Astrocyte of the spinal cord (primary cell): ENCODE measurements at regions not wholly inside any gene's neighbourhood (a gene's known extent, or its start where the extent isn't known, plus 50 kb on each side); places are given as distances from the start of the nearest gene placed in this dataset.

Experiments used
- DNase-seq: peaks from one replicate; pipeline ENCODE4 v3.0.0; 2011; ENCODE audit warnings: low read depth, low spot score
- H3K4me3 ChIP-seq: 2 replicates; pipeline ENCODE4 v1.5.1; 2011; ENCODE audit warnings: low read depth, mild to moderate bottlenecking, low read length, moderate library complexity
- in situ Hi-C: cut with HindIII; loops from 2 replicates; pipeline ENCODE4 v1.10.0; 2017; ENCODE audit warnings: low sequenced_read_pairs
- TF ChIP-seq, protein P1 (sequence below): IDR thresholded peaks from 2 replicates; pipeline ENCODE4 v1.5.1; 2012; ENCODE audit warnings: low read depth, mild to moderate bottlenecking, low read length, inconsistent platforms

DNA sequence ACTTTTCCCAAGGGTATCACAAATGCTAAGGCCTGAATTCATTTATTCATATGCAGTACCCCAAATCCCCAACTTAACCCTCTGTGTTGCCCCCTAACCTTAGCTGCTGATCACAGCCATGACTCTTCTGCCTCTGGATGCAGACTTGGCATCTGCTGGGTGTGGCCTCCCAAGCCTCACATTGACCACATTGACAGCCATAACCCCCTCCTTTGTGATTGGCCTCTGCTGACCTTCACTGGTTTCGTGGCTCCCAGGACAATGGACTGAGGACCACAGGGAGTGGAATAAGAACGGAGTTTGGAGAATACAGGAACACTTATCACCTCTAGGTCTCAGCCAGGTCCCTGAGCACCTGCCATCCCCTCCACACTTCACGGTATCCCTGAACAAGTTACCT is 123.6 kb upstream of the CPEB2 start:
- in situ Hi-C loops: no loop called here
- H3K4me3 ChIP-seq: no peak overlapping the region
- TF ChIP-seq, protein P1, sequence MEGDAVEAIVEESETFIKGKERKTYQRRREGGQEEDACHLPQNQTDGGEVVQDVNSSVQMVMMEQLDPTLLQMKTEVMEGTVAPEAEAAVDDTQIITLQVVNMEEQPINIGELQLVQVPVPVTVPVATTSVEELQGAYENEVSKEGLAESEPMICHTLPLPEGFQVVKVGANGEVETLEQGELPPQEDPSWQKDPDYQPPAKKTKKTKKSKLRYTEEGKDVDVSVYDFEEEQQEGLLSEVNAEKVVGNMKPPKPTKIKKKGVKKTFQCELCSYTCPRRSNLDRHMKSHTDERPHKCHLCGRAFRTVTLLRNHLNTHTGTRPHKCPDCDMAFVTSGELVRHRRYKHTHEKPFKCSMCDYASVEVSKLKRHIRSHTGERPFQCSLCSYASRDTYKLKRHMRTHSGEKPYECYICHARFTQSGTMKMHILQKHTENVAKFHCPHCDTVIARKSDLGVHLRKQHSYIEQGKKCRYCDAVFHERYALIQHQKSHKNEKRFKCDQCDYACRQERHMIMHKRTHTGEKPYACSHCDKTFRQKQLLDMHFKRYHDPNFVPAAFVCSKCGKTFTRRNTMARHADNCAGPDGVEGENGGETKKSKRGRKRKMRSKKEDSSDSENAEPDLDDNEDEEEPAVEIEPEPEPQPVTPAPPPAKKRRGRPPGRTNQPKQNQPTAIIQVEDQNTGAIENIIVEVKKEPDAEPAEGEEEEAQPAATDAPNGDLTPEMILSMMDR: no peak
- DNase-seq: no peak

DNA sequence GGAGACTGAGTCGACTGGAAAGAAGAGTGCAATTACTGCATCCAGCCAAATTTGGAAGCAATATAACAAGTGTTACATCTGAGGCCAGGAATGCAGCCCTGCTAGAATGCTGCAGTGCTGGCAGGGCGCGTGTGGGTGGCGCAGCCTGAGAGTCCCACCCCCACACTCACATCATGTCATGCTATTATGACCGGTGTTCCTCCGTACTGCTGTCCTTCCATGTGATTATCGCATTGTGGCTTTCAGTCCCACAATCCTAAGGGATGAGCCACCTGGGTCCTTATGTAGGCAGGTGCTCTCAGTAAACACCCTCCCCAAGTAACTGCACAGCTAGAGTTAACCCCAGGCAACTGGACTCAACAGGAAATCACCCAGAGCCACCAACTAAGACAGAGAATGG is 122.6 kb upstream of the CPEB2 start:
- in situ Hi-C loops: no loop called here
- no peak for DNase-seq
- TF ChIP-seq, protein P1: no peak
- no peak overlapping the region for H3K4me3 ChIP-seq

DNA sequence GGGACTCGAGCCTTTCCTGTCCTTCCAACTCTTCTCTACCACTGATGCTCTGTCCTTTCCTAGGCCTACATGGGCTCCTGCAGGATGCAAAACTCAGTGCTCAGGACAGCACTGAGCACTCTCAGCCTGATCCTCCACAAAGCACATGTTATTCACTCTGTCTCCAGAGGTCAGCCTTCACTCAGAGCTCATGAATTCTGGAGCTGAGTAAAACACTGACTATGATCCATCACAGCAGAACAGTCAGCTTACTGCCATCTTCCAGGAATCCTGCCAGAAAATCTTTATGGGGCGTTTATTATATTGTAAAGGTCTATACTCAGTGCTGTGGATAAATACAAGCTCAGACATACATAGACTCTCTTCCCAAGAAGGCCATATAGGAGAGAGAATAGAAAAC is 121.5 kb upstream of the CPEB2 start:
- in situ Hi-C loops: no loop called here
- DNase-seq: no peak
- TF ChIP-seq, protein P1: no peak
- no peak overlapping the region for H3K4me3 ChIP-seq

DNA sequence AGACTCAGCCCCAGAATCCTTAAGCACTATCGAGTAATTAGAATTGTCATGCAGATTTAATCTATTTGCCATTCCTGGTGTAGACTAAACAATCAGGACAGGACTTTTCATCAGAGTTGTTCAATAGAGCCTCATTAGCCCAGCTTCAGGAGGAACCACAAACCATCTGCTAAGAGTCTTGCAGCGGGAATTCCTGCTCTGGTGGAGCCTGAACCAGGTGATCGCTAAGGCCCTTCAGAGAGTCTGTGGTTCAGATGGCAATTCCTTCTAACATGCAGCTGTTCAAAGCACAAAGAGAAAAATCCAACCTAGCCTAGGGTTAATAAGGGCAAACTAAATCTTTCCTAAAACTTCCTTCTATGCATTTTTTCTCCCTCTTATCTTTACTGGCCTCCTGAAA is 119.1 kb upstream of the CPEB2 start:
- no peak overlapping the region for H3K4me3 ChIP-seq
- in situ Hi-C loops: no loop called here
- DNase-seq: no peak
- TF ChIP-seq, protein P1: no peak

DNA sequence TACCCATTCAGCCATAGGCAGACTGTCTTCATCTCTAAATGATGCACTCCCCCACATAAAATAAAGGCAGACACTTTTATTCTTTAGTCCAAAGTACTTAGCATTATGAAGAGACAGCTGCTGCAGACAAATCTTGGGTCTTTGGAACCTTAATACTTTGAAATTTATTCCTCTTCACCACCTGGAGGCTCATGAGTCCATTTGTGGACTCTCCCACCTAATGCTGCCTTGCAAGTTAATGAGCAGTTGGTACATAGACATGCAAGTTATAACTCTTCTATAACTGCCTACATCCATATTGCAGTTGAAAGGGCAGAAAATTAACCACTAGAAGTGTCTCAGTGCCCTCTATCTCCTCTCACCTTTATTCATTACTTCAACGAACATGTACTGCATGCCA is 118.6 kb upstream of the CPEB2 start:
- no peak overlapping the region for H3K4me3 ChIP-seq
- TF ChIP-seq, protein P1: no peak
- no peak for DNase-seq
- in situ Hi-C loops: no loop called here

DNA sequence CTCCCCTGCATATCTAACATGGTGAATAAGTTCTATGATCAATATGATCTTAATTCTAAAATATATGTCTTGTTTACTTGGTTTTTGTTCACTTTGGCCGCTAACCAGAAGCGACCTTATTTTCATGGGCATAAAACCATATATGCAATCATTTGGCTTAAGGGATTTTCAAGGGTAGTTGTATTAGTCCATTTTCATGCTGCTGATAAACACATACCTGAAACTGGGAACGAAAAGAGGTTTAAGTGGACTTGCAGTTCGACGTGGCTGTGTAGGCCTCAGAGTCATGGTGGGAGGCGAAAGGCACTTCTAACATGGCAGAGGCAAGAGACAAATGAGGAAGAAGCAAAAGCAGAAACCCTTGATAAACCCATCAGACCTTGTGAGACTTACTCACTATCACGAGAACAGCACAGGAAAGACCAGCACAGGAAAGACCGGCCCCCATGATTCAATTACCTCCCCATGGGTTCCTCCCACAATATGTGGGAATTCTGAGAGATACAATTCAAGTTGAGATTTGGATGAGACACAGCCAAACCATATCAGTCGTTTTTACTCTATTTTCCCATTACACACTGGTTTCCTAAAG is 114.3 kb upstream of the CPEB2 start:
- in situ Hi-C loops: no loop called here
- no peak for DNase-seq
- no peak overlapping the region for H3K4me3 ChIP-seq
- TF ChIP-seq, protein P1: no peak
